HUES6 (cell line): ENCODE measurements at regions not wholly inside any gene's neighbourhood (a gene's known extent, or its start where the extent isn't known, plus 50 kb on each side); places are given as distances from the start of the nearest gene placed in this dataset.

Source experiments
- H3K27ac ChIP-seq: 2 replicates; pipeline ENCODE4 v1.7.0; 2013; ENCODE audit warnings: low read depth, mild to moderate bottlenecking, low read length, inconsistent platforms
- H3K27me3 ChIP-seq: 2 replicates; pipeline ENCODE4 v1.6.1; 2013; ENCODE audit warnings: low read length; ENCODE audit not compliant: control insufficient read depth, insufficient read depth
- H3K36me3 ChIP-seq: 2 replicates; pipeline ENCODE4 v1.6.1; 2013; ENCODE audit warnings: low read length; ENCODE audit not compliant: control insufficient read depth, insufficient read depth
- H3K4me1 ChIP-seq: 2 replicates; pipeline ENCODE4 v1.6.1; 2013; ENCODE audit warnings: low read length; ENCODE audit not compliant: control insufficient read depth, insufficient read depth
- H3K4me3 ChIP-seq: 2 replicates; pipeline ENCODE4 v1.5.1; 2013; ENCODE audit warnings: low read depth, low read length
- H3K9ac ChIP-seq: one replicate; pipeline ENCODE4 v1.6.1; 2013; ENCODE audit warnings: mild to moderate bottlenecking, low read length
- H3K9me3 ChIP-seq: 2 replicates; pipeline ENCODE4 v1.6.1; 2013; ENCODE audit warnings: low read depth, low read length; ENCODE audit not compliant: control insufficient read depth, insufficient read depth

DNA sequence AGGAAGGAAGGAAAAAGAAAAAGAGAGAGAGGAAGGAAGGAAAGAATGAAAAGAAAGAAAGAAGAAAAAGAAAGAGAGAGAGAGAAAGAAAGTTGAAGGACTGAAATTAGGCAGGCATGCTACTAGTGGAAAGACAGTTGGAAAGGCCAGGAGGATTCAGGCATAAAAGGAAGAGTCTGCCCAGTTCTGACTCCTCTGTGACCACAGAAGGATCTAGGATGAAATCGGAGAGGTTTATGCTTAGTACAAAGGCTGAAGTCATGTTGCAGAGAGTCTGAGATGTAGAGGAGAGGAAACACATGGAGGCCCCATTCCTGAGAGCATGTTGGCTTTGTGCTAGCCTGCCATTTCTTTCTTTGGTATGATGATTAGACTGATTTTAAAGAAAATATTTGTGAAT, 246.5 kb upstream of the ARGLU1 start:
- peaks cover 16% of the 10 kb centered on the region for H3K4me1 ChIP-seq
- H3K9me3 ChIP-seq: no peaks in the 10 kb centered on the region
- no peak overlapping the region for H3K4me3 ChIP-seq
- H3K27me3 ChIP-seq: no peaks in the 10 kb centered on the region
- no peak overlapping the region for H3K27ac ChIP-seq
- H3K9ac ChIP-seq: no peak overlapping the region
- H3K36me3 ChIP-seq: no peaks in the 10 kb centered on the region

GRCh38 chr13:106810069-106810468, 242.1 kb upstream of the ARGLU1 start:
- Histone ChIP-seq H3K4me3 (no peak overlapping the region), H3K36me3 (no peaks in the 10 kb centered on the region), H3K9me3 (no peaks in the 10 kb centered on the region), H3K9ac (no peak overlapping the region), H3K4me1 (peaks cover 10% of the 10 kb centered on the region), H3K27ac (no peak overlapping the region), H3K27me3 (no peaks in the 10 kb centered on the region)

DNA sequence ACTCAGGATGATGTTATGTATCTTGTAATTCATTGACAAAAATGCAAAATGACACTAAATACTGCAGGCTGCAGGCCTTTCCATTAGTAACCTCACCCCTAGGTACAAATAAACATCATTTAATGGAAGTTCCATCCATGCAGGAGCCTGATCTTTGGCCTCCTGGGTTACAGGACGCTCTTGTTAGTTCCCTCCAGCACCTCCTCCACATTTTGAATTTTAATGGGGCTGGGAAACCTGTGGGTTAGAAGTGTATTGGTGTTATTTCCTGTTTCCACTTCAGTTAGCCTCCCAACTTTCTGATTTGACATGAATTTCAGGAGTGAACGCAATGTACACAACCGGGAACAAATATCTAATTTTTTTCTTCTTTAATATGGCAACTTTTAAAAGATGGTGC, 237.1 kb upstream of the ARGLU1 start:
- Histone ChIP-seq H3K9me3 (no peaks in the 10 kb centered on the region), H3K9ac (no peak overlapping the region), H3K4me1 (peaks cover 28% of the 10 kb centered on the region), H3K36me3 (no peaks in the 10 kb centered on the region), H3K4me3 (peak overlapping the region; percentile 14; the same call in 1 of the 2 replicates), H3K27ac (peak overlapping the region; percentile 22; the same call in 1 of the 2 replicates), H3K27me3 (no peaks in the 10 kb centered on the region)

- peaks cover 5% of the 10 kb centered on the region; the same call in 1 of the 2 replicates for H3K27me3 ChIP-seq
- no peaks in the 10 kb centered on the region for H3K9me3 ChIP-seq
- H3K4me1 ChIP-seq: peaks cover 40% of the 10 kb centered on the region
- H3K4me3 ChIP-seq: no peak overlapping the region
- H3K36me3 ChIP-seq: no peaks in the 10 kb centered on the region
- no peak overlapping the region for H3K9ac ChIP-seq
- no peak overlapping the region for H3K27ac ChIP-seq
Observed at GRCh38 chr13:106802917-106803316, 235.0 kb upstream of the ARGLU1 start.

- Histone ChIP-seq H3K4me1 (peaks cover 50% of the 10 kb centered on the region), H3K9me3 (no peaks in the 10 kb centered on the region)
Observed at GRCh38 chr13:106799781-106800335, 231.9 kb upstream of the ARGLU1 start.

GRCh38 chr13:106797081-106797640, 229.2 kb upstream of the ARGLU1 start:
- Histone ChIP-seq H3K4me3 (no peak overlapping the region), H3K9ac (no peak overlapping the region), H3K9me3 (no peaks in the 10 kb centered on the region), H3K27me3 (peaks cover 5% of the 10 kb centered on the region; the same call in 1 of the 2 replicates), H3K36me3 (no peaks in the 10 kb centered on the region), H3K27ac (peak overlapping the region; percentile 92), H3K4me1 (peaks cover 49% of the 10 kb centered on the region)

More at GRCh38 chr13:106799781-106800335, 231.9 kb upstream of the ARGLU1 start:
- no peaks in the 10 kb centered on the region for H3K36me3 ChIP-seq
- H3K27ac ChIP-seq: no peak overlapping the region
- no peak overlapping the region for H3K4me3 ChIP-seq
- H3K27me3 ChIP-seq: peaks cover 5% of the 10 kb centered on the region; the same call in 1 of the 2 replicates
- H3K9ac ChIP-seq: no peak overlapping the region

- Histone ChIP-seq H3K4me3 (peak overlapping the region; percentile 41), H3K4me1 (peaks cover 49% of the 10 kb centered on the region), H3K27me3 (peaks cover 5% of the 10 kb centered on the region; the same call in 1 of the 2 replicates), H3K36me3 (no peaks in the 10 kb centered on the region), H3K27ac (peak overlapping the region; percentile 92), H3K9ac (peak overlapping the region; percentile 75), H3K9me3 (no peaks in the 10 kb centered on the region)
Observed at GRCh38 chr13:106796280-106797047, 228.5 kb upstream of the ARGLU1 start.

DNA sequence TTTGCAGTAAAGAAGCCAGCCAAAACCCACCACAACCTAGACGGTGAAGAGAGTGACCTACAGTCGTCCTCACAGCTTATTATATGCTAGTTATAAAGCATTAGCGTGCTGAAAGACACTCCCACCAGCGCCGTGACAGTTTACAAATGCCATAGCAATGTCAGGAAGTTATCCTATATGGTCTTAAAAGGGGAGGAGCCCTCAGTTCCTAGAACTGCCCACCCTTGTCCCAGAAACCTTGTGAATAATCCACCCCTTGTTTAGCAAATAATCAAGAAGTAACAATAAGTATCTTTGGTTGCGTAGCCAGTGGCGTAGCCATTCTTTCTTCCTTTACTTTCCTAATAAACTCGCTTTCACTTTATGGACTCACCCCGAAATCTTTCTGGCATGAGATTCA, 227.9 kb upstream of the ARGLU1 start:
- Histone ChIP-seq H3K4me3 (peak overlapping the region; percentile 41), H3K9me3 (no peaks in the 10 kb centered on the region), H3K36me3 (no peaks in the 10 kb centered on the region), H3K4me1 (peaks cover 49% of the 10 kb centered on the region), H3K27ac (peak overlapping the region; percentile 92), H3K27me3 (peaks cover 5% of the 10 kb centered on the region; the same call in 1 of the 2 replicates), H3K9ac (peak overlapping the region; percentile 75)

- Histone ChIP-seq H3K27me3 (peaks cover 5% of the 10 kb centered on the region; the same call in 1 of the 2 replicates), H3K9me3 (no peaks in the 10 kb centered on the region), H3K27ac (no peak overlapping the region), H3K36me3 (no peaks in the 10 kb centered on the region), H3K9ac (no peak overlapping the region), H3K4me1 (peaks cover 43% of the 10 kb centered on the region), H3K4me3 (no peak overlapping the region)
Observed at GRCh38 chr13:106794117-106794516, 226.2 kb upstream of the ARGLU1 start.

GRCh38 chr13:106789911-106790310, 222.0 kb upstream of the ARGLU1 start:
- no peaks in the 10 kb centered on the region for H3K9me3 ChIP-seq
- H3K9ac ChIP-seq: no peak overlapping the region
- no peak overlapping the region for H3K4me3 ChIP-seq
- H3K27me3 ChIP-seq: no peaks in the 10 kb centered on the region
- no peak overlapping the region for H3K27ac ChIP-seq
- peaks cover 20% of the 10 kb centered on the region for H3K4me1 ChIP-seq
- no peaks in the 10 kb centered on the region for H3K36me3 ChIP-seq

DNA sequence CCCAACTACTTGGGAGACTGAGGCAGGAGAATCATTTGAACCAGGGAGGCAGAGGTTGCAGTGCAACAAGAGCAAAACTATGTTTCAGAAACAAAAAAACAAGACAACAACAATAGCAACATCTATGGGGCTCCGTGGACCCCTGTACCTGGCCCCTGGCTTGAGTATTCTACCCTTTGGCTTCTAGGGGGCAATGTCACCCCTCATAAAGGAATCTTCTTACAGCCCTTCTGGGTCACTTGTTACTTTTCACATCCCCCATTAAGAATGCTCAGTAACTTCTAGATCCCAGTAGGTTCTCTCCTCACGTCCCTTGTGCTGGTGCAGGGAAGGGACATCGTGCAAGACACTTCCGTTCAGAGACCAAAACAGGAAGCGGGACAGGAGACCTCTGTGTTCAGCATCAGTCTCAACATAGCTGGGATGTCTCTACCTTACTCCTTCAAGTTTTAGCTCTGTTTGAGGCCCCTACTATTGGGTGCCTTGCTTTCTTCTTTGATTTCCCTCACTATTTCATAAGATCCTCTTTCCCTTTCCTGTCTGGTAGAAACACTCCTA, 218.1 kb upstream of the ARGLU1 start:
- Histone ChIP-seq H3K4me3 (no peak overlapping the region), H3K9ac (no peak overlapping the region), H3K36me3 (no peaks in the 10 kb centered on the region), H3K27me3 (no peaks in the 10 kb centered on the region), H3K27ac (no peak overlapping the region), H3K4me1 (peaks cover 6% of the 10 kb centered on the region), H3K9me3 (no peaks in the 10 kb centered on the region)
